AG04450 (cell line): ENCODE measurements at regions not wholly inside any gene's neighbourhood (a gene's known extent, or its start where the extent isn't known, plus 50 kb on each side); places are given as distances from the start of the nearest gene placed in this dataset.

Source experiments
- CTCF ChIA-PET: fragments of 300-600, 350-600 bp; formaldehyde crosslinking; extraction: SDS; loops from one replicate; lab custom pipeline; 2022; ENCODE audit warnings: antibody characterized with exemption, inconsistent platforms; lab: Charles Lee
- POLR2A ChIA-PET: fragments of 350-600 bp; formaldehyde crosslinking; extraction: SDS; loops from one replicate; lab custom pipeline; 2021; ENCODE audit warnings: antibody characterized with exemption, inconsistent platforms; lab: Yijun Ruan, JAX
- DNase-seq: peaks from one replicate; pipeline ENCODE4 v3.0.0-alpha.2; 2011; ENCODE audit warnings: low read depth, low spot score
- H3K27ac ChIP-seq: one replicate; pipeline ENCODE4 v1.5.1; 2012; ENCODE audit warnings: low read depth, low read length, control low read depth
- H3K27me3 ChIP-seq: one replicate; pipeline ENCODE4 v1.6.0; 2012; ENCODE audit warnings: low read length; ENCODE audit not compliant: control insufficient read depth, insufficient read depth
- H3K4me3 ChIP-seq: 2 replicates; pipeline ENCODE4 v1.5.1; 2011; ENCODE audit warnings: mild to moderate bottlenecking, low read depth, low read length, control low read depth
- H3K9me3 ChIP-seq: 2 replicates; pipeline ENCODE4 v1.5.1; 2012; ENCODE audit warnings: low read length; ENCODE audit not compliant: control insufficient read depth, insufficient read depth
- CTCF ChIP-seq: IDR thresholded peaks from 2 replicates; pipeline ENCODE4 v1.5.1; 2011; ENCODE audit warnings: low read depth, low read length, control low read depth, inconsistent platforms

- no peak for DNase-seq
- Histone ChIP-seq H3K4me3 (no peak overlapping the region), H3K9me3 (no peaks in the 10 kb centered on the region), H3K27me3 (no peaks in the 10 kb centered on the region), H3K27ac (no peak overlapping the region)
- CTCF ChIA-PET: no interaction called here
- POLR2A ChIA-PET: no interaction called here
- TF ChIP-seq CTCF: no peak
Observed at GRCh38 chr13:80894917-80895316, 554.0 kb upstream of the SPRY2 start.

GRCh38 chr13:80889829-80890228 is 548.9 kb upstream of the SPRY2 start:
- DNase-seq: no peak

GRCh38 chr13:80888390-80888789 is 547.5 kb upstream of the SPRY2 start:
- CTCF ChIA-PET: interaction anchor here (0.6 kb wide), 1 partner anchor 1615 kb away, joined by 3 read pairs; no protein-coding TSS in a partner anchor
- no peak overlapping the region for H3K27ac ChIP-seq
- TF ChIP-seq CTCF: no peak
- H3K27me3 ChIP-seq: no peaks in the 10 kb centered on the region
- POLR2A ChIA-PET: no interaction called here
- no peak for DNase-seq
- H3K4me3 ChIP-seq: no peak overlapping the region
- no peaks in the 10 kb centered on the region for H3K9me3 ChIP-seq

More at GRCh38 chr13:80889829-80890228, 548.9 kb upstream of the SPRY2 start:
- TF ChIP-seq CTCF: no peak
- no peaks in the 10 kb centered on the region for H3K27me3 ChIP-seq
- CTCF ChIA-PET: no interaction called here
- no peaks in the 10 kb centered on the region for H3K9me3 ChIP-seq
- no peak overlapping the region for H3K27ac ChIP-seq
- POLR2A ChIA-PET: no interaction called here
- no peak overlapping the region for H3K4me3 ChIP-seq

GRCh38 chr13:80884056-80884785 is 543.3 kb upstream of the SPRY2 start:
- TF ChIP-seq CTCF: no peak
- ChIA-PET CTCF (no interaction called here), POLR2A (no interaction called here)
- no peaks in the 10 kb centered on the region for H3K9me3 ChIP-seq
- H3K27ac ChIP-seq: no peak overlapping the region
- no peak for DNase-seq
- no peak overlapping the region for H3K4me3 ChIP-seq
- no peaks in the 10 kb centered on the region for H3K27me3 ChIP-seq

GRCh38 chr13:80883545-80883944 is 542.6 kb upstream of the SPRY2 start:
- Histone ChIP-seq H3K4me3 (no peak overlapping the region), H3K9me3 (no peaks in the 10 kb centered on the region), H3K27ac (no peak overlapping the region), H3K27me3 (no peaks in the 10 kb centered on the region)
- no peak for DNase-seq
- no peak for TF ChIP-seq CTCF
- CTCF ChIA-PET: no interaction called here
- POLR2A ChIA-PET: no interaction called here
